ENCODE measurements at regions not wholly inside any gene's neighbourhood (a gene's known extent, or its start where the extent isn't known, plus 50 kb on each side); places are given as distances from the start of the nearest gene placed in this dataset.

GRCh38 chr12:32053881-32054624, 52.6 kb upstream of the BICD1 start:
- Histone ChIP-seq H3K9me3 (ENCODE audit: insufficient read depth, low read length, severe bottlenecking) (peaks cover 24% of the 10 kb centered on the region), H3K79me2 (ENCODE audit: insufficient read depth, low read length) (no peaks in the 10 kb centered on the region), H4K20me1 (ENCODE audit: insufficient read depth, low read length) (no peaks in the 10 kb centered on the region), H3K9ac (ENCODE audit: low read depth, low read length) (no peak overlapping the region), H2AFZ (ENCODE audit: low read depth, low read length) (no peak overlapping the region), H3K27ac (ENCODE audit: low read length) (peak overlapping the region; percentile 66), H3K36me3 (ENCODE audit: insufficient read depth, low read length) (no peaks in the 10 kb centered on the region), H3K4me3 (ENCODE audit: low read depth in 1 of 2, low read length in 2 of 2) (no peak overlapping the region), H3K4me2 (ENCODE audit: insufficient read depth, low read length) (no peak overlapping the region), H3K4me1 (ENCODE audit: insufficient read depth, low read length) (peaks cover 7% of the 10 kb centered on the region), H3K27me3 (ENCODE audit: insufficient read depth, low read length, poor library complexity) (no peaks in the 10 kb centered on the region)
- TF ChIP-seq EZH2 (IDR thresholded peaks at IDR 0.05; ENCODE audit: borderline replicate concordance, low read depth, low read length, severe bottlenecking) (no peak), CTCF (IDR thresholded peaks at IDR 0.05; ENCODE audit: borderline replicate concordance, extremely low read depth, low read length, poor library complexity, severe bottlenecking) (no peak)
- DNase-seq (peak; percentile 68), ATAC-seq (ENCODE audit: insufficient read depth, low read depth) (peak; percentile 83)
